ENCODE measurements at regions not wholly inside any gene's neighbourhood (a gene's known extent, or its start where the extent isn't known, plus 50 kb on each side); places are given as distances from the start of the nearest gene placed in this dataset.
"Not testable (repeated sequence)": the region's sequence is repeated elsewhere in the genome, so short reads cannot be mapped to it uniquely, and the experiment has no call there.

- no peaks in the 10 kb centered on the region for H3K36me3 ChIP-seq (ENCODE audit: control insufficient read depth, insufficient read depth, low read length)
- no peaks in the 10 kb centered on the region for H3K9me3 ChIP-seq (ENCODE audit: control insufficient read depth, low read length)
- no peak overlapping the region for H3K4me3 ChIP-seq (ENCODE audit: extremely low read depth, insufficient read depth, low read length, poor library complexity, severe bottlenecking)
- peaks cover 40% of the 10 kb centered on the region for H3K4me1 ChIP-seq (ENCODE audit: control insufficient read depth, insufficient read depth, low read length, poor library complexity, severe bottlenecking)
- WGBS, 2 experiments (ENCODE audit: insufficient coverage in 2 of 2): 100% methylated on average over 1 of the region's 3 CpGs
- H3K27ac ChIP-seq (ENCODE audit: low read depth, low read length, severe bottlenecking): peak overlapping the region; percentile 80
Measured at GRCh38 chr10:28880683-28880950, 203.3 kb downstream of the BAMBI start.

GRCh38 chr10:28881171-28881882, 204.0 kb downstream of the BAMBI start:
- H3K4me1 ChIP-seq (ENCODE audit: control insufficient read depth, insufficient read depth, low read length, poor library complexity, severe bottlenecking): peaks cover 35% of the 10 kb centered on the region
- no peak overlapping the region for H3K4me3 ChIP-seq (ENCODE audit: extremely low read depth, insufficient read depth, low read length, poor library complexity, severe bottlenecking)
- H3K27ac ChIP-seq (ENCODE audit: low read depth, low read length, severe bottlenecking): peak overlapping the region; percentile 80
- 75 to 90% methylated on average over 2 of the region's 3 CpGs for WGBS, 2 experiments (ENCODE audit: insufficient coverage in 2 of 2)
- no peaks in the 10 kb centered on the region for H3K9me3 ChIP-seq (ENCODE audit: control insufficient read depth, low read length)
- H3K36me3 ChIP-seq (ENCODE audit: control insufficient read depth, insufficient read depth, low read length): no peaks in the 10 kb centered on the region

- WGBS, 2 experiments (ENCODE audit: insufficient coverage in 2 of 2): 81% methylated on average over 3 of the region's 8 CpGs; no CpG with 5 or more reads in 1 of the 2 experiments
- no peaks in the 10 kb centered on the region for H3K36me3 ChIP-seq (ENCODE audit: control insufficient read depth, insufficient read depth, low read length)
- H3K4me1 ChIP-seq (ENCODE audit: control insufficient read depth, insufficient read depth, low read length, poor library complexity, severe bottlenecking): peaks cover 21% of the 10 kb centered on the region
- H3K9me3 ChIP-seq (ENCODE audit: control insufficient read depth, low read length): no peaks in the 10 kb centered on the region
- no peak overlapping the region for H3K4me3 ChIP-seq (ENCODE audit: extremely low read depth, insufficient read depth, low read length, poor library complexity, severe bottlenecking)
- H3K27ac ChIP-seq (ENCODE audit: low read depth, low read length, severe bottlenecking): no peak overlapping the region
Measured at GRCh38 chr10:28883741-28884423, 206.6 kb downstream of the BAMBI start.

- peaks cover 14% of the 10 kb centered on the region for H3K4me1 ChIP-seq (ENCODE audit: control insufficient read depth, insufficient read depth, low read length, poor library complexity, severe bottlenecking)
- no peak overlapping the region for H3K27ac ChIP-seq (ENCODE audit: low read depth, low read length, severe bottlenecking)
- H3K9me3 ChIP-seq (ENCODE audit: control insufficient read depth, low read length): peaks cover 3% of the 10 kb centered on the region
- no peak overlapping the region for H3K4me3 ChIP-seq (ENCODE audit: extremely low read depth, insufficient read depth, low read length, poor library complexity, severe bottlenecking)
- no CpG with 5 or more reads among the region's 5 CpGs for WGBS, 2 experiments (ENCODE audit: insufficient coverage in 2 of 2)
- no peaks in the 10 kb centered on the region for H3K36me3 ChIP-seq (ENCODE audit: control insufficient read depth, insufficient read depth, low read length)
Measured at GRCh38 chr10:28890121-28890950, 213.0 kb downstream of the BAMBI start.

- Histone ChIP-seq H3K4me1 (ENCODE audit: control insufficient read depth, insufficient read depth, low read length, poor library complexity, severe bottlenecking) (peaks cover 14% of the 10 kb centered on the region), H3K9me3 (ENCODE audit: control insufficient read depth, low read length) (peaks cover 3% of the 10 kb centered on the region), H3K36me3 (ENCODE audit: control insufficient read depth, insufficient read depth, low read length) (no peaks in the 10 kb centered on the region), H3K27ac (ENCODE audit: low read depth, low read length, severe bottlenecking) (no peak overlapping the region), H3K4me3 (ENCODE audit: extremely low read depth, insufficient read depth, low read length, poor library complexity, severe bottlenecking) (no peak overlapping the region)
- 97 to 100% methylated on average over 3 to 6 of the region's 6 CpGs for WGBS, 2 experiments (ENCODE audit: insufficient coverage in 2 of 2)
Measured at GRCh38 chr10:28891058-28891713, 213.9 kb downstream of the BAMBI start.

GRCh38 chr10:28892818-28893547, 215.7 kb downstream of the BAMBI start:
- WGBS, 2 experiments (ENCODE audit: insufficient coverage in 2 of 2): 65 to 78% methylated on average over 5 to 7 of the region's 9 CpGs
- no peak overlapping the region for H3K4me3 ChIP-seq (ENCODE audit: extremely low read depth, insufficient read depth, low read length, poor library complexity, severe bottlenecking)

GRCh38 chr10:28894146-28894545, 216.8 kb downstream of the BAMBI start:
- no peak overlapping the region for H3K27ac ChIP-seq (ENCODE audit: low read depth, low read length, severe bottlenecking)
- peaks cover 3% of the 10 kb centered on the region for H3K9me3 ChIP-seq (ENCODE audit: control insufficient read depth, low read length)
- H3K4me3 ChIP-seq (ENCODE audit: extremely low read depth, insufficient read depth, low read length, poor library complexity, severe bottlenecking): no peak overlapping the region
- WGBS, 2 experiments (ENCODE audit: insufficient coverage in 2 of 2): 81 to 100% methylated on average over 1 to 3 of the region's 5 CpGs
- H3K36me3 ChIP-seq (ENCODE audit: control insufficient read depth, insufficient read depth, low read length): no peaks in the 10 kb centered on the region
- peaks cover 14% of the 10 kb centered on the region for H3K4me1 ChIP-seq (ENCODE audit: control insufficient read depth, insufficient read depth, low read length, poor library complexity, severe bottlenecking)

More at GRCh38 chr10:28892818-28893547, 215.7 kb downstream of the BAMBI start:
- Histone ChIP-seq H3K27ac (ENCODE audit: low read depth, low read length, severe bottlenecking) (peak overlapping the region; percentile 59), H3K4me1 (ENCODE audit: control insufficient read depth, insufficient read depth, low read length, poor library complexity, severe bottlenecking) (peaks cover 14% of the 10 kb centered on the region), H3K36me3 (ENCODE audit: control insufficient read depth, insufficient read depth, low read length) (no peaks in the 10 kb centered on the region), H3K9me3 (ENCODE audit: control insufficient read depth, low read length) (peaks cover 3% of the 10 kb centered on the region)

- H3K4me3 ChIP-seq (ENCODE audit: extremely low read depth, insufficient read depth, low read length, poor library complexity, severe bottlenecking); H3K9me3 ChIP-seq (ENCODE audit: control insufficient read depth, low read length); H3K27ac ChIP-seq (ENCODE audit: low read depth, low read length, severe bottlenecking); H3K36me3 ChIP-seq (ENCODE audit: control insufficient read depth, insufficient read depth, low read length): not testable (repeated sequence)
- peaks cover 11% of the 10 kb centered on the region for H3K4me1 ChIP-seq (ENCODE audit: control insufficient read depth, insufficient read depth, low read length, poor library complexity, severe bottlenecking)
- WGBS, 2 experiments (ENCODE audit: insufficient coverage in 2 of 2): 90 to 95% methylated on average over 8 to 10 of the region's 15 CpGs
Measured at GRCh38 chr10:28895671-28896070, 218.3 kb downstream of the BAMBI start.

GRCh38 chr10:28896791-28897409, 219.6 kb downstream of the BAMBI start:
- H3K4me1 ChIP-seq (ENCODE audit: control insufficient read depth, insufficient read depth, low read length, poor library complexity, severe bottlenecking); H3K9me3 ChIP-seq (ENCODE audit: control insufficient read depth, low read length); H3K27ac ChIP-seq (ENCODE audit: low read depth, low read length, severe bottlenecking); H3K36me3 ChIP-seq (ENCODE audit: control insufficient read depth, insufficient read depth, low read length); H3K4me3 ChIP-seq (ENCODE audit: extremely low read depth, insufficient read depth, low read length, poor library complexity, severe bottlenecking): not testable (repeated sequence)
- WGBS, 2 experiments (ENCODE audit: insufficient coverage in 2 of 2): 97 to 98% methylated on average over 30 to 40 of the region's 44 CpGs
